ENCODE measurements at regions not wholly inside any gene's neighbourhood (a gene's known extent, or its start where the extent isn't known, plus 50 kb on each side); places are given as distances from the start of the nearest gene placed in this dataset.
A peak's percentile ranks its signal among the peaks of the same experiment; 100 is the strongest.

DNA sequence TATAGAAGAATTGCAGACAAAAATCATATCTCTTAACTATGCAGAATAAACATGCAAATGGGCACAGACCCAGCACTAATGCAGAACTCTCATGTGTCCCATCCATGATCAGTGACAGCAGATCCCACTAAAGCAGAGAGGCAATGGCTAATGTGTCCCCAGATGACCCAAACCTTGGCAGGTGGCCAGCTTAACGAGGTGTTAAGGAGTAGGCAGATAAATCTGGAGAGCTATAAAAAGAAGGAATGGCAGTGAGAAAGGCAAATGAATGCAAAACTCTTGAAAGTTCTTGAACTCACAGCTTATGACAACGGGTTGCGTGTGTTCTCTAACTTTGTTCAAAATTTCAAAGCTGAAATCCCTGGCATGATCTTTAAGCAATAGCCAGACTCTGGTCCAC is 265.4 kb downstream of the RASEF start:
- Histone ChIP-seq H3K4me1 (ENCODE audit: control insufficient read depth, extremely low read depth, insufficient read depth, low read length) (no peaks in the 10 kb centered on the region), H3K4me2 (ENCODE audit: extremely low read depth, insufficient read depth, low read length) (no peak overlapping the region), H3K27me3 (ENCODE audit: control insufficient read depth, insufficient read depth, low read length) (no peaks in the 10 kb centered on the region), H3K36me3 (ENCODE audit: control insufficient read depth, insufficient read depth, low read length) (no peaks in the 10 kb centered on the region), H3K4me3 (replicated peaks in 1 of 4; ENCODE audit: control extremely low read depth in 1 of 4, insufficient read depth in 1 of 4, low read depth in 3 of 4, low read length in 4 of 4) (no peak overlapping the region), H3K9ac (ENCODE audit: insufficient read depth, low read length) (no peak overlapping the region), H3K79me2 (ENCODE audit: control insufficient read depth, insufficient read depth, low read length) (no peaks in the 10 kb centered on the region), H2AFZ (ENCODE audit: low read length) (no peak overlapping the region), H4K20me1 (ENCODE audit: control insufficient read depth, extremely low read depth, insufficient read depth, low read length) (no peaks in the 10 kb centered on the region), H3K27ac (ENCODE audit: insufficient read depth, low read length) (no peak overlapping the region), H3K9me3 (ENCODE audit: control insufficient read depth, insufficient read depth, low read depth, low read length) (no peaks in the 10 kb centered on the region)
- DNase-seq (ENCODE audit: low read depth in 2 of 2): peak in 1 of 2 donors; percentile 13
- no peak for TF ChIP-seq EZH2 (IDR thresholded peaks at IDR 0.05; ENCODE audit: low read length, missing control alignments)
- TF ChIP-seq, protein P1, sequence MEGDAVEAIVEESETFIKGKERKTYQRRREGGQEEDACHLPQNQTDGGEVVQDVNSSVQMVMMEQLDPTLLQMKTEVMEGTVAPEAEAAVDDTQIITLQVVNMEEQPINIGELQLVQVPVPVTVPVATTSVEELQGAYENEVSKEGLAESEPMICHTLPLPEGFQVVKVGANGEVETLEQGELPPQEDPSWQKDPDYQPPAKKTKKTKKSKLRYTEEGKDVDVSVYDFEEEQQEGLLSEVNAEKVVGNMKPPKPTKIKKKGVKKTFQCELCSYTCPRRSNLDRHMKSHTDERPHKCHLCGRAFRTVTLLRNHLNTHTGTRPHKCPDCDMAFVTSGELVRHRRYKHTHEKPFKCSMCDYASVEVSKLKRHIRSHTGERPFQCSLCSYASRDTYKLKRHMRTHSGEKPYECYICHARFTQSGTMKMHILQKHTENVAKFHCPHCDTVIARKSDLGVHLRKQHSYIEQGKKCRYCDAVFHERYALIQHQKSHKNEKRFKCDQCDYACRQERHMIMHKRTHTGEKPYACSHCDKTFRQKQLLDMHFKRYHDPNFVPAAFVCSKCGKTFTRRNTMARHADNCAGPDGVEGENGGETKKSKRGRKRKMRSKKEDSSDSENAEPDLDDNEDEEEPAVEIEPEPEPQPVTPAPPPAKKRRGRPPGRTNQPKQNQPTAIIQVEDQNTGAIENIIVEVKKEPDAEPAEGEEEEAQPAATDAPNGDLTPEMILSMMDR (conservative IDR thresholded peaks at IDR 0.05 in 1 of 2, IDR thresholded peaks at IDR 0.05 in 1 of 2; ENCODE audit: low read depth in 1 of 2, low read length in 2 of 2): no peak

DNA sequence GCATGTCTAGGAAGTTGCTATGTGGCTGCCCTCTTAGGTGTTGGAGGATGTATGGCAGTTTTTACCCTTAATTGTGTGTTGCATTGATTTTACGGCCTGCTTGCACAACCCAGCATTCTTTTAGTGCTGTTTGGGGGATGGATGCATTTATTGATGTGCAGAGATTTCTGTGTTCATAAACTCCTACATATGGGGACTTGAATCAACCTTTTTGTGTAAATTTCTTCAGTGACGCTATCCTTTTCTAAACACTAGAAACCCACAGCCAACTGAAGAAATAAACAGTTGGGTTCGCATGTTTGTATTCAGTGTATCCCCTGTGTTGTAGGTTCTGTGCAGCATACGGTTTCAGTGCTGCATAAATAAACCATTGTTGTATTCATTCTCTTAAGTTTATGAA is 263.7 kb downstream of the RASEF start:
- no peaks in the 10 kb centered on the region for H3K4me1 ChIP-seq (ENCODE audit: control insufficient read depth, extremely low read depth, insufficient read depth, low read length)
- no peak overlapping the region for H3K9ac ChIP-seq (ENCODE audit: insufficient read depth, low read length)
- no peaks in the 10 kb centered on the region for H4K20me1 ChIP-seq (ENCODE audit: control insufficient read depth, extremely low read depth, insufficient read depth, low read length)
- no peak overlapping the region for H3K4me3 ChIP-seq (replicated peaks in 1 of 4; ENCODE audit: control extremely low read depth in 1 of 4, insufficient read depth in 1 of 4, low read depth in 3 of 4, low read length in 4 of 4)
- H3K27me3 ChIP-seq (ENCODE audit: control insufficient read depth, insufficient read depth, low read length): no peaks in the 10 kb centered on the region
- no peaks in the 10 kb centered on the region for H3K36me3 ChIP-seq (ENCODE audit: control insufficient read depth, insufficient read depth, low read length)
- H3K27ac ChIP-seq (ENCODE audit: insufficient read depth, low read length): no peak overlapping the region
- DNase-seq (ENCODE audit: low read depth in 2 of 2): peak; percentile 51 to 82
- no peak for TF ChIP-seq EZH2 (IDR thresholded peaks at IDR 0.05; ENCODE audit: low read length, missing control alignments)
- TF ChIP-seq, protein P1 (conservative IDR thresholded peaks at IDR 0.05 in 1 of 2, IDR thresholded peaks at IDR 0.05 in 1 of 2; ENCODE audit: low read depth in 1 of 2, low read length in 2 of 2): no peak
- no peaks in the 10 kb centered on the region for H3K79me2 ChIP-seq (ENCODE audit: control insufficient read depth, insufficient read depth, low read length)
- H3K9me3 ChIP-seq (ENCODE audit: control insufficient read depth, insufficient read depth, low read depth, low read length): no peaks in the 10 kb centered on the region
- H3K4me2 ChIP-seq (ENCODE audit: extremely low read depth, insufficient read depth, low read length): no peak overlapping the region
- no peak overlapping the region for H2AFZ ChIP-seq (ENCODE audit: low read length)

DNA sequence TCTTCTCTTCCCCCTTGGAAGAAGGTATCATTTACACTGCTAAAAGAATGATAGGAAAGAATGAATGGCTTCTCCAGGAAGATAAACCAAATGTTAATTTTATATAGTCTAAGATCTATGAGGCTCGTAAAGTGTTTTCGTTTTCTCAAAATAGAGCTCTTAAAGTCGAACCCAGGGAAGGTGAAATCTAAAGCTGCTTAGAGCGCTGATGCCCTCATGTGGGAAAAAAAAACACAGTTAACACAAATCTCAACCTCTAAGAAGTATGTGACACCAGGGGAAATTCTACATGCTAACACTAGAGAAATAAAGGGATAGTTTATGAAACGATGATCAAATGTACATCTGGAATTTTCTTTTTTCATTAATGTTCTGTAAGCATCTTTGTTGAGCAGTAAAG is 257.9 kb downstream of the RASEF start:
- Histone ChIP-seq H3K36me3 (ENCODE audit: control insufficient read depth, insufficient read depth, low read length) (no peaks in the 10 kb centered on the region), H3K9ac (ENCODE audit: insufficient read depth, low read length) (no peak overlapping the region), H3K27me3 (ENCODE audit: control insufficient read depth, insufficient read depth, low read length) (no peaks in the 10 kb centered on the region), H4K20me1 (ENCODE audit: control insufficient read depth, extremely low read depth, insufficient read depth, low read length) (no peaks in the 10 kb centered on the region), H3K4me3 (replicated peaks in 1 of 4; ENCODE audit: control extremely low read depth in 1 of 4, insufficient read depth in 1 of 4, low read depth in 3 of 4, low read length in 4 of 4) (no peak overlapping the region), H2AFZ (ENCODE audit: low read length) (no peak overlapping the region), H3K9me3 (ENCODE audit: control insufficient read depth, insufficient read depth, low read depth, low read length) (no peaks in the 10 kb centered on the region), H3K27ac (ENCODE audit: insufficient read depth, low read length) (no peak overlapping the region), H3K79me2 (ENCODE audit: control insufficient read depth, insufficient read depth, low read length) (no peaks in the 10 kb centered on the region), H3K4me1 (ENCODE audit: control insufficient read depth, extremely low read depth, insufficient read depth, low read length) (no peaks in the 10 kb centered on the region), H3K4me2 (ENCODE audit: extremely low read depth, insufficient read depth, low read length) (no peak overlapping the region)
- no peak for TF ChIP-seq EZH2 (IDR thresholded peaks at IDR 0.05; ENCODE audit: low read length, missing control alignments)
- TF ChIP-seq, protein P1 (conservative IDR thresholded peaks at IDR 0.05 in 1 of 2, IDR thresholded peaks at IDR 0.05 in 1 of 2; ENCODE audit: low read depth in 1 of 2, low read length in 2 of 2): no peak
- DNase-seq (ENCODE audit: low read depth in 2 of 2): no peak
